ENCODE measurements at regions not wholly inside any gene's neighbourhood (a gene's known extent, or its start where the extent isn't known, plus 50 kb on each side); places are given as distances from the start of the nearest gene placed in this dataset.

GRCh38 chr22:44419429-44419828, 78.6 kb downstream of the RTL6 start:
- TF ChIP-seq, protein P1, sequence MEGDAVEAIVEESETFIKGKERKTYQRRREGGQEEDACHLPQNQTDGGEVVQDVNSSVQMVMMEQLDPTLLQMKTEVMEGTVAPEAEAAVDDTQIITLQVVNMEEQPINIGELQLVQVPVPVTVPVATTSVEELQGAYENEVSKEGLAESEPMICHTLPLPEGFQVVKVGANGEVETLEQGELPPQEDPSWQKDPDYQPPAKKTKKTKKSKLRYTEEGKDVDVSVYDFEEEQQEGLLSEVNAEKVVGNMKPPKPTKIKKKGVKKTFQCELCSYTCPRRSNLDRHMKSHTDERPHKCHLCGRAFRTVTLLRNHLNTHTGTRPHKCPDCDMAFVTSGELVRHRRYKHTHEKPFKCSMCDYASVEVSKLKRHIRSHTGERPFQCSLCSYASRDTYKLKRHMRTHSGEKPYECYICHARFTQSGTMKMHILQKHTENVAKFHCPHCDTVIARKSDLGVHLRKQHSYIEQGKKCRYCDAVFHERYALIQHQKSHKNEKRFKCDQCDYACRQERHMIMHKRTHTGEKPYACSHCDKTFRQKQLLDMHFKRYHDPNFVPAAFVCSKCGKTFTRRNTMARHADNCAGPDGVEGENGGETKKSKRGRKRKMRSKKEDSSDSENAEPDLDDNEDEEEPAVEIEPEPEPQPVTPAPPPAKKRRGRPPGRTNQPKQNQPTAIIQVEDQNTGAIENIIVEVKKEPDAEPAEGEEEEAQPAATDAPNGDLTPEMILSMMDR (IDR thresholded peaks at IDR 0.05; ENCODE audit: poor library complexity, severe bottlenecking) = no peak
- TF ChIP-seq, protein P2, sequence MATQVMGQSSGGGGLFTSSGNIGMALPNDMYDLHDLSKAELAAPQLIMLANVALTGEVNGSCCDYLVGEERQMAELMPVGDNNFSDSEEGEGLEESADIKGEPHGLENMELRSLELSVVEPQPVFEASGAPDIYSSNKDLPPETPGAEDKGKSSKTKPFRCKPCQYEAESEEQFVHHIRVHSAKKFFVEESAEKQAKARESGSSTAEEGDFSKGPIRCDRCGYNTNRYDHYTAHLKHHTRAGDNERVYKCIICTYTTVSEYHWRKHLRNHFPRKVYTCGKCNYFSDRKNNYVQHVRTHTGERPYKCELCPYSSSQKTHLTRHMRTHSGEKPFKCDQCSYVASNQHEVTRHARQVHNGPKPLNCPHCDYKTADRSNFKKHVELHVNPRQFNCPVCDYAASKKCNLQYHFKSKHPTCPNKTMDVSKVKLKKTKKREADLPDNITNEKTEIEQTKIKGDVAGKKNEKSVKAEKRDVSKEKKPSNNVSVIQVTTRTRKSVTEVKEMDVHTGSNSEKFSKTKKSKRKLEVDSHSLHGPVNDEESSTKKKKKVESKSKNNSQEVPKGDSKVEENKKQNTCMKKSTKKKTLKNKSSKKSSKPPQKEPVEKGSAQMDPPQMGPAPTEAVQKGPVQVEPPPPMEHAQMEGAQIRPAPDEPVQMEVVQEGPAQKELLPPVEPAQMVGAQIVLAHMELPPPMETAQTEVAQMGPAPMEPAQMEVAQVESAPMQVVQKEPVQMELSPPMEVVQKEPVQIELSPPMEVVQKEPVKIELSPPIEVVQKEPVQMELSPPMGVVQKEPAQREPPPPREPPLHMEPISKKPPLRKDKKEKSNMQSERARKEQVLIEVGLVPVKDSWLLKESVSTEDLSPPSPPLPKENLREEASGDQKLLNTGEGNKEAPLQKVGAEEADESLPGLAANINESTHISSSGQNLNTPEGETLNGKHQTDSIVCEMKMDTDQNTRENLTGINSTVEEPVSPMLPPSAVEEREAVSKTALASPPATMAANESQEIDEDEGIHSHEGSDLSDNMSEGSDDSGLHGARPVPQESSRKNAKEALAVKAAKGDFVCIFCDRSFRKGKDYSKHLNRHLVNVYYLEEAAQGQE (IDR thresholded peaks at IDR 0.05; ENCODE audit: borderline replicate concordance) = no peak
- TF ChIP-seq EP300 (conservative IDR thresholded peaks at IDR 0.05; ENCODE audit: poor library complexity, severe bottlenecking) = no peak
- TF ChIP-seq SMC3 (conservative IDR thresholded peaks at IDR 0.05; ENCODE audit: poor library complexity) = no peak
- TF ChIP-seq POLR2AphosphoS5 (IDR thresholded peaks at IDR 0.05) = no peak
